Stimulated activated CD4-positive, alpha-beta T cell treated with anti-CD3 and anti-CD28 coated beads, Interleukin-2, amount 100 ng/mL, for 4 hours (primary cell): ENCODE measurements at regions not wholly inside any gene's neighbourhood (a gene's known extent, or its start where the extent isn't known, plus 50 kb on each side); places are given as distances from the start of the nearest gene placed in this dataset.

Source experiments
- DNase-seq: peaks from one replicate; pipeline ENCODE4 v3.0.0-alpha.2; 2020; ENCODE audit warnings: low read depth

DNA sequence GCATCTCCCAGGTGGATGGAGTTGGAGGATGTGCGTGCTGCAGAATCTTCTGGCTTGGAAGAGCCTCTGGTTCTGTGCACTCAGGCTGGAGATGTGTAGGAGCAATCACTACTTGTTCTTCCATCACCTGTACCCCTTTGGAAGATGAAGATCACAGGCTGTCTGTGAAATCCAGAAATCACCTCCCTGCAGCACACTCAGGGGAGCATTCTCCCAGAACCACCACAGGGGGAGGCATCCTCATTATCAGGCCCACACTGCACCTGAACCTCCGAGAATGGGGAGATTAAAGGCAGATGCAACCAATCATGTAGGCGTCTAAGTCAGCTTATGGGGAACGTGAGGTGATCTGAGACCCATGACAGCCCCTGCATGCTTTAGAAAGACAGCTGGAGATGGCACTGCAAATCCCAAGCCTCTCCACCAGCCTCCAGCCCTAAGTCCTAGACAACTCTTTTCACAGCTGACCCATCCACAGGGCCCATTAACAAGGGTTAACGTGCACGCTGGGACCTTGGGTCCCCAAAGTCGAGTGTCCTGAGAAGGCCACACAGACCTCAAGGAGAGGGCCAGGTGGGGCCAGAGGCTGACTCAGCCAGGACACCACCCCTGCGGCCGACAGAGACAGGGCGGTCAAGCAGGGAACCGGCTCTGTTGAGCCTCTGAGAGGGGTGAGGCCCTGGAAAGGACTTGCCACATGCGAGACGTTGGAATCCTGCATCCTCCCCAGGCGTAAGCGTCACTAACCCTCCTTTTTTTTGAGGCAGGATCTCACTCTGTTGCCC is 314.9 kb downstream of the EIPR1 start:
- DNase-seq: no peak

DNA sequence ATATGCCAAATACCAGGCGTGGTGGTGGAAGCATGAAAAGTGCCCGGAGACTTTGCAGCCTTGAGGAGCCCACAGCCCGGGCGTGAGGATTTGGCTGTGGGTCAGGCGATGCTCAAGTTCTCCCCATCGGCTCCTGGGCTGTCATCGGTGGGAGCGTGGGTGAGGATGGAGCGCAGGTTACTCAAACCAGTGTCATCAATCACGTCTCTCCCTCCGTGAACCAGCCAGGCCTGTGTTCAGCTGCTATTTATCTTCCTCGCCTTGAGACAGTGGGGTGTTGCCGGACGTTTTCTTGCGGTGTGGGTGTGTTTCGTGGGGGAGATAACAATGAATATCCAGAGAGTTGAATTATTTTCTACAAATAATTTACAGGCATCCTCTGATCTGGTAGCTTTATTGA is 317.6 kb downstream of the EIPR1 start:
- DNase-seq: no peak

- DNase-seq: no peak
These were observed 318.3 kb downstream of the EIPR1 start for GRCh38 chr2:3059141-3059925.

DNA sequence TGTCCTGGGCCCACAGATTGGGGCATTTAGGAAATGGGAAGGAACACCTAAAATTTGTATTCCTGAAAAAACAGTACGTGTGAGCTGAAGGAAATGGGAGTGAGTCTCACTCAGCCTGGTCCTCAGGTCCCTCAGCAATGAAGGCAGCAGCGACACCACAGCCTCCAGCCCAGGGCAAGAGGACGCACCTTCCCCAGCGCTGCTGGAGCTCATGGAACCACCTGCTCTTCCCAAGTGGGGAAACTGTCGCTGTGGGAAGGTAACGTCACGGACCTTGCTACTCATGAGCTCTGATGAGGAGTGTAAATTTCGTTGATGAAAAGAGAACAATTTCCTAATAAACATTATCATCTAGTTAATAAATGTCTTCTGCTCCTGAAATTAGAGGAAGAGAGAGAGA is 323.6 kb downstream of the EIPR1 start:
- DNase-seq: no peak

GRCh38 chr2:3051266-3051665 is 326.4 kb downstream of the EIPR1 start:
- DNase-seq: no peak

GRCh38 chr2:3046170-3046865 is 331.3 kb downstream of the EIPR1 start:
- no peak for DNase-seq

DNA sequence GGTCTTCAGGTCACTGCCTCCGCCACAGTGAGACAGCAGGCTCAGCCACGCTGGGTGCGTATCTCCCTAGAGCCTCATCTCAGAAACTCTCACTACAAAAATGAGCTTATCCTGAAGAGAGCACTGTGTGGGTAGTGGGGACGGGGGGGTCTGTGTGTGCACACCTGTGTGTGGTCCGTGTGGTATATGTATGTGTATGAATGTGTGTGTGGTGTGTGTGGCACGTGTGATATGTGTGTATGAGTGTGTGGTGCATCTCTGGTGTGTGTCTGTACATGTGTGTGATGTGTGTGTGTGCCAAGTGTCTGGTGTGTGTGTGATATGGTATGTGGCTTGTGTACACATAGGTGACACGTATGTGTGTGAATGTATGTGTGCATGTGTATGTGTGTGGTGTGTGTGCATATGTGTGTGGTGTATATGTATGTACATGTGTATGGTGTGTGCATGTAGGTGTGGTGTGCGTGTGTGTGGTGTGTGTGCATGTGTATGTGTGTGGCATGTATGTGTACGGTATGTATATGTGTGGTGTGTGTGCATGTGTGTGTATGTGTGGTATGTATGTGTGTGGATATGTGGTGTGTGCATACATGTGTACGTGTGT is 332.2 kb downstream of the EIPR1 start:
- DNase-seq: no peak

GRCh38 chr2:3044587-3045317 is 332.9 kb downstream of the EIPR1 start:
- no peak for DNase-seq

GRCh38 chr2:3043726-3044125 is 333.9 kb downstream of the EIPR1 start:
- DNase-seq: no peak

DNA sequence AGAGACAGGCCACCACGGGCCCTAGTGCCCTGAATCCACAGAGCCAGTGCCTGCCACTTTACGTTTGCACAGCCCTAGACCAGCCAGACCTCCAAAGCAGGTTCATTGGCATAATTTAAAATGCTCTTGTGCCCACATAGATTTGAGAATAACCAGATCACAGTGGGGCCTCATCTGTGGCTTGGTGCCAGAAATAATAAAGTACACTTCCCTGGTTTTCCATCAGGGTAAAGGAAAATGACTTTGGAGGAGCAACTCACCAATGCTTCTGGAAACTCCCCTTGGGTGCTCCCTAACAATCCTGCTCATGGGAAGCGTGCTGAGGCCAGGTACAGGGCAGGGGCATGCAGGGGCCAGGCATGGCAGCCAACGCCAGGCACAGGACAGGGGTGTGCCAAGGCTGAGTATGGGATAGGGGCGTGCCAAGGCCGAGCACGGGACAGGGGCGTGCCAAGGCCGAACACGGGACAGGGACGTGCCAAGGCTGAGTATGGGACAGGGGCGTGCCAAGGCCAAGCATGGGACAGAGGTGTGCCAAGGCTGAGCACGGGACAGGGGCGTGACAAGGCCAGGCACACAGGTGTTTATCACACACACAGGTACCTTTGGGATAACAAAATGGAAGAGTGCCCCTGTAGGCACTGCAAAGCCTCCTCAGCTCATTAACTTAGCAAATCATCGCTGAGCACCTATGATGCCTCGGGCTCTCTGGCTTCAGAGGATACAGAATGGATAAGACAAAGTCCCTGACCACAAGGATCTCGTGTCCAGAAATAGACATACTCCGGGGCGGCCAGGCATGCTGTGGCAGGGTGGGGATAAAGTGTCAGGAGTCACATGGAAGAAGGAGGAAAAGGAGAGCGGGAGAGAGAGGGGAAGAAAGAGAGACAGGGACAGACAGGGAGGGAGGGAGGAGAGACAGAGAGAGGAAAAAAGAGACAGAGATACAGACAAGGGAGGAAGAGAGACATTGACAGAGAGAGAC is 334.7 kb downstream of the EIPR1 start:
- no peak for DNase-seq

GRCh38 chr2:3041841-3042600 is 335.6 kb downstream of the EIPR1 start:
- no peak for DNase-seq

- no peak for DNase-seq
These were observed 336.4 kb downstream of the EIPR1 start for GRCh38 chr2:3041246-3041645.

DNA sequence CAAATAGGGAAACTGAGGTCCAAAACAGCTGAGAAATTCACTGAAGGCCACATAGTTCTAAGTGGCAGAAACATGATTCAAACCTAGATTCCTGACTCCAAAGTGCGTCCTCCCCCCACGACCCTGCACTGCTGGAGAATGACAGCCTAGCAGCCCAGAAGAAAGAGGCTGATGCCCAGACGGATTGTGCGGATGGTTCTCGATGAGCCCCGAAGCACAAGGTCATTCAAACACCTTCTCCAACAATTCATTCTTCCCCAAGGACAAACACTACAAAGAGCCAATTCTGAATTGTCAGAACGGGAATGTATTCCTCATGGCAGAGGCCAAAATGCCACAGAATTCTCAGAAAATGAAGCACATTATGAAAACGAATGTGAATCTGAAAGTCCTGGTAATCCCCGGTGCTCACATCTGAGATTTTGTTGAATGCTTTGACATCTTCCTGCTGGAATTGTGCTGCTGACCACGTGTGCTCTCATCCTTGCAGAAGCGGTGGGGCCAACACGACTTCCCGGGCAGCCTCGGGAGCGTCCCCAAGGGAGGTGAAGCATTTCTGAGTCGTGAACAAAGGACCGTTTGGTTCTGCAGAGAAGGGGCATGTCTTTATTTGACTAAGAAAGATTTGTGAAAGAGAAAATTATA is 337.0 kb downstream of the EIPR1 start:
- DNase-seq: no peak

DNA sequence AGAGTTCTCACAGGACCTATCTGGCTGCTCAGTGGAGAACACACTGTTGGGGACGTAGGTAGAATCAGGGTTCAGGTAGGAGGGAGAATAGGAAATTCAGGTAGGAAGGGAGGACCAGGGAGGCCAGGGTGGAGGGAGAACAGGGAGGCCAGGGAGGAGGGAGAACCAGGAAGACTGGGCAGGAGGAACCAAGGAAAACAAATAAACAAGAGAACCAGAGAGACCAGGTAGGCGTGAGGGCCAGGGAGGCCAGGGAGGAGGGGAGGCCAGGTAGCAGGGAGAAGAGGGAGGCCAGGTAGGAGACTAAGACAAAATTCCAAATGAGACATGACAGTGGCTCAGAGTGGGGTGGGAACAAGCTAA is 337.6 kb downstream of the EIPR1 start:
- DNase-seq: no peak

- DNase-seq: no peak
These were observed 338.2 kb downstream of the EIPR1 start for GRCh38 chr2:3039188-3040065.

DNA sequence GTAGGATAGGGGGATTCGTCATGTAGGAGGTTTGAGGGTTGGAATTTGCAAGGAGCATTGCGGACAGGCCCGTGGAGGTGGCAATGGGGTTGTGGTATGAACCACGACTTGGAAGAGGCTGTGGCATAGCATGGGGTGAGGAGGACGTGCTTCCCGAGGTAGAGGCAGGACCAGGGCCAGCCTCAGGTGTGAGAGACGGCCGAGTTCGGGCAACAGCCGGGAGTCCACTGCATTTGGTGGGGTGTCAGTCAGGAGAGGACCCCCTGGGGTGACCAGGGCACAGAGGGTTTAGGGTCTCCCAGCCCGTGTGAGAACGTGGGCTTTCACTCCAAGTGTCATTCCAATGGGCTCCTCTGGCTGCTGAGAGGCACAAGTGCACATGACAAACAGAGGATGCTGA is 339.0 kb downstream of the EIPR1 start:
- no peak for DNase-seq

DNA sequence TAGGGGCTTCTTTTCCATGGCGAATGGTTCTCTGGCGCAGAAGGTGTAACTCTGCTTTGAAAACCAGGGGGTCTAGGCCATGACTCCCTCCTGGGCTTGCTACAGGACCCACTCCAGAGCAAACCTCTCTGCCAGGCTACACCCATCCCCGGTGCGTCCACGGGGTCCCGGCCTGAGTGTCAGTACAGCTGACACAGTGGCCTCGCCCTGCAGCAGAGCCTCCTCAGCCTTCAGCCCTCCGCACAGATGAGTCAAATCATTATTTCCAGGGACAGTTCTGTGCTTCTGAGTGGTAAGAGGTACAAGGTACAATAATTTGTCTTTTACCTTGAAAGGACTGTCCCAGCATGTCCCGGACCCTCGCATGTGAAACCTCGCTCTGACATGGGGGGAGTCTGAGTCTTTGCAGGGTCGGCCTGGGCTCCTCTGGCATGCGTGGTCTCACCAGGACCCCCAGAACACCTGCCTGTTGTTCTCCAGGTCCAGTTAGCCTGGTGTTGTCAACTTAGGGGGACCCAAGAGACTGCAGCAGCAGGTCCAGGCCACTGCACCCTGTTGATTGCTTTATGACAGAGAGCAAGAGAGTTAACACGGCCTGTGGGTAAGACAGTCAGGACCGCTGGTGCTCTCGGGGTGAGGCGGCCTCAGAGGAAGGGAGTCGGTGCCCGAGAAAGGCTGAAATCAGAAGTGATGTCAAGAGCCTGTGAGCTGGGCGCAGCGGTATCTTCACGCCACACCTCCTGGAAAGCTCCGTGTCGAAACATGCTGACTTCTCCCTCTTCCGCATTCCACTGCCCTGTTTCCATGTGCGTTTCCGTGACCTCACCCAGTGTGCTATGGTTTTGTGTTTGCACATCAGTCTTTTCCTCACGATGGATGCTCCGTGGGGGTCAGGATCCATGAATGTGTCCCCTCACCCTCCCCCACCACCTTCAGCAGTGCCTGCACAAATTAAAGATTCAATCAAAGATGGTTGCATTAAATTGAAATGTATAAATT is 340.1 kb downstream of the EIPR1 start:
- DNase-seq: no peak
